IMR-90 (cell line): ENCODE measurements at regions not wholly inside any gene's neighbourhood (a gene's known extent, or its start where the extent isn't known, plus 50 kb on each side); places are given as distances from the start of the nearest gene placed in this dataset.
A peak's percentile ranks its signal among the peaks of the same experiment; 100 is the strongest.

Experiments used
- ATAC-seq: fragments of 200-7000 bp; cut with Tn5 transposase; 2 replicates; pipeline ENCODE4 v1.9.1; 2020; ENCODE audit warnings: low read depth, mild to moderate bottlenecking, moderate library complexity
- BruUV-seq: library from RNA; stranded (reverse); fragments of 400-500 nt; replicated peaks from 2 replicates; lab custom pipeline; 2021; lab: Mats Ljungman, UMichigan
- CTCF ChIA-PET: fragments of 300-600 bp; formaldehyde crosslinking; extraction: SDS; loops from one replicate; lab custom pipeline; 2021; ENCODE audit warnings: antibody characterized with exemption; lab: Yijun Ruan, JAX
- POLR2A ChIA-PET: fragments of 300-600 bp; sonication (Branson Sonifier 250); formaldehyde crosslinking; loops from one replicate; lab custom pipeline; 2022; ENCODE audit warnings: antibody characterized with exemption; ENCODE audit not compliant: unreplicated experiment; lab: Charles Lee
- DNase-seq: peaks from one replicate; pipeline ENCODE4 v3.0.0; 2013
- H2AFZ ChIP-seq: replicated peaks from 2 replicates; pipeline ENCODE3; 2013; ENCODE audit warnings: low read length, mild to moderate bottlenecking; ENCODE audit not compliant: poor library complexity
- H2AK5ac ChIP-seq: 2 replicates; pipeline ENCODE4 v1.6.1; 2013; ENCODE audit warnings: low read depth, low read length, inconsistent platforms
- H2AK9ac ChIP-seq: replicated peaks from 2 replicates; pipeline ENCODE3; 2013; ENCODE audit warnings: mild to moderate bottlenecking, low read depth, low read length, moderate library complexity; ENCODE audit not compliant: poor library complexity
- H2BK120ac ChIP-seq: 2 replicates; pipeline ENCODE4 v1.6.1; 2013; ENCODE audit warnings: low read depth, low read length, inconsistent platforms
- H2BK15ac ChIP-seq: 3 replicates; pipeline ENCODE4 v1.6.1; 2013; ENCODE audit warnings: low read depth, low read length, inconsistent platforms
- H2BK20ac ChIP-seq: 2 replicates; pipeline ENCODE4 v1.6.1; 2013; ENCODE audit warnings: low read depth, mild to moderate bottlenecking, inconsistent platforms, low read length, moderate library complexity
- H2BK5ac ChIP-seq: 2 replicates; pipeline ENCODE4 v1.6.1; 2013; ENCODE audit warnings: mild to moderate bottlenecking, low read depth, low read length, inconsistent platforms; ENCODE audit not compliant: poor library complexity, severe bottlenecking
- H3K14ac ChIP-seq: replicated peaks from 2 replicates; pipeline ENCODE4 v1.6.1; 2013; ENCODE audit warnings: low read depth, low read length, inconsistent platforms
- H3K18ac ChIP-seq: 2 replicates; pipeline ENCODE4 v1.6.1; 2013; ENCODE audit warnings: low read depth, low read length, control low read depth
- H3K23ac ChIP-seq: 2 replicates; pipeline ENCODE4 v1.6.1; 2013; ENCODE audit warnings: low read depth, low read length, inconsistent platforms
- H3K27ac ChIP-seq: 2 replicates; pipeline ENCODE4 v1.5.1; 2013; ENCODE audit warnings: mild to moderate bottlenecking, control low read depth, low read length; ENCODE audit not compliant: insufficient read depth
- H3K27me3 ChIP-seq: 2 replicates; pipeline ENCODE4 v1.6.1; 2013; ENCODE audit warnings: low read length; ENCODE audit not compliant: control insufficient read depth, insufficient read depth
- H3K36me3 ChIP-seq: 2 replicates; pipeline ENCODE4 v1.6.1; 2013; ENCODE audit warnings: low read length, mixed read lengths; ENCODE audit not compliant: control insufficient read depth, insufficient read depth
- H3K4ac ChIP-seq: 2 replicates; pipeline ENCODE4 v1.6.1; 2013; ENCODE audit warnings: low read depth, low read length, inconsistent platforms
- H3K4me1 ChIP-seq: 2 replicates; pipeline ENCODE4 v1.6.1; 2013; ENCODE audit warnings: low read length, mixed read lengths; ENCODE audit not compliant: control insufficient read depth, insufficient read depth
- H3K4me2 ChIP-seq: 2 replicates; pipeline ENCODE4 v1.6.1; 2013; ENCODE audit warnings: low read depth, mild to moderate bottlenecking, control low read depth, low read length, moderate library complexity
- H3K4me3 ChIP-seq: 2 replicates; pipeline ENCODE4 v1.5.1; 2013; ENCODE audit warnings: low read depth, mild to moderate bottlenecking, control low read depth, low read length, moderate library complexity; ENCODE audit not compliant: insufficient read depth
- H3K56ac ChIP-seq: 2 replicates; pipeline ENCODE4 v1.6.1; 2013; ENCODE audit warnings: low read length, inconsistent platforms; ENCODE audit not compliant: insufficient read depth; ENCODE audit errors: extremely low read depth
- H3K79me1 ChIP-seq, 2 experiments: 2 replicates each; pipeline ENCODE4 v1.6.1; 2013; ENCODE audit warnings: low read length in 2 of 2, inconsistent platforms in 1 of 2, low read depth in 1 of 2
- H3K9ac ChIP-seq: 2 replicates; pipeline ENCODE4 v1.6.1; 2013; ENCODE audit warnings: low read depth, low read length, control low read depth
- H3K9me1 ChIP-seq: 2 replicates; pipeline ENCODE4 v1.6.1; 2013; ENCODE audit warnings: low read length, inconsistent platforms; ENCODE audit not compliant: insufficient read depth
- H3K9me3 ChIP-seq: 2 replicates; pipeline ENCODE4 v1.6.1; 2013; ENCODE audit warnings: low read length; ENCODE audit not compliant: control insufficient read depth, insufficient read depth
- H4K20me1 ChIP-seq: 2 replicates; pipeline ENCODE4 v1.6.1; 2013; ENCODE audit warnings: low read length, inconsistent platforms; ENCODE audit not compliant: insufficient read depth
- H4K5ac ChIP-seq: 2 replicates; pipeline ENCODE4 v1.6.1; 2013; ENCODE audit warnings: mild to moderate bottlenecking, low read depth, low read length, control low read depth
- H4K8ac ChIP-seq, 2 experiments: 2 replicates each; pipeline ENCODE4 v1.6.1; 2013; ENCODE audit warnings: low read depth in 2 of 2, low read length in 2 of 2, control low read depth in 1 of 2, inconsistent platforms in 1 of 2
- H4K91ac ChIP-seq: 2 replicates; pipeline ENCODE4 v1.6.1; 2013; ENCODE audit warnings: low read depth, low read length, inconsistent platforms; ENCODE audit not compliant: insufficient read depth
- CEBPB ChIP-seq: IDR thresholded peaks from 2 replicates; pipeline ENCODE4 v1.6.1; 2012; ENCODE audit warnings: low read depth, low read length, improper control_type of control experiment
- SMC3 ChIP-seq: fragments of 150-350 bp; IDR thresholded peaks from 2 replicates; pipeline ENCODE4 v1.6.1; 2016; ENCODE audit warnings: low read depth, mild to moderate bottlenecking, antibody characterized with exemption, low read length, moderate library complexity
- WGBS, 2 experiments: methylation state at CpG; one replicate each; pipeline versions ENCODE4 v1.1.5 to v1.1.7; 2013; ENCODE audit warnings: missing lambda C conversion rate in 2 of 2; ENCODE audit not compliant: insufficient read length in 1 of 2; ENCODE audit errors: extremely low coverage in 2 of 2; 5-methylcytosine and 5-hydroxymethylcytosine counted together
- dilution Hi-C: fragments of 300-500 bp; cut with HindIII; formaldehyde crosslinking; loops from one replicate; pipeline ENCODE4 v1.14.3; 2018; ENCODE audit warnings: low sequenced_read_pairs; ENCODE audit not compliant: unreplicated experiment
- in situ Hi-C: fragments of 300-500 bp; cut with MboI; formaldehyde crosslinking; loops from 3 replicates; pipeline ENCODE4 v1.14.3; 2019; ENCODE audit warnings: low sequenced_read_pairs, inconsistent platforms, mixed read lengths
- intact Hi-C: fragments of 100-400 bp; cut with micrococcal nuclease; formaldehyde crosslinking; loops from 2 replicates; pipeline ENCODE4 v1.10.0; 2022

GRCh38 chrX:109857584-109858228 lies 124.6 kb upstream of the ACSL4 start:
- TF ChIP-seq CEBPB, result peak; percentile 36; the same call in 1 of the 2 replicates
- no peak for TF ChIP-seq SMC3
- H3K4me3 ChIP-seq, result no peak overlapping the region
- H3K9me3 ChIP-seq, result peaks cover 4% of the 10 kb centered on the region
- peak overlapping the region; percentile 69; the same call in 1 of the 2 replicates for H4K91ac ChIP-seq
- ChIA-PET CTCF (interaction anchor here (0.6 to 2.9 kb wide), 12 partner anchors 11 to 163 kb away, joined by 3 to 23 read pairs (median 5); no protein-coding TSS in a partner anchor), POLR2A (no interaction called here)
- peak overlapping the region; percentile 57; the same call in 1 of the 3 replicates for H2BK15ac ChIP-seq
- no peaks in the 10 kb centered on the region for H3K79me1 ChIP-seq
- H3K23ac ChIP-seq, result no peak overlapping the region
- H2BK20ac ChIP-seq, result 0 out of 2 replicates have a peak overlapping the region, but pooled peaks have one; percentile 50
- H2AK5ac ChIP-seq, result no peak overlapping the region
- H4K20me1 ChIP-seq, result no peaks in the 10 kb centered on the region
- peak overlapping the region; percentile 62 for H2BK5ac ChIP-seq
- intact Hi-C loops, result loop anchor here (1.0 kb wide), 2 partner anchors 125 to 144 kb away; no protein-coding TSS in a partner anchor
- H3K27me3 ChIP-seq, result peaks cover 4% of the 10 kb centered on the region; the same call in 1 of the 2 replicates
- no CpG with 5 or more reads among the region's 4 CpGs for WGBS, 2 experiments
- H2AFZ ChIP-seq, result no peak overlapping the region
- H3K27ac ChIP-seq, result peak overlapping the region; percentile 70
- H3K4ac ChIP-seq, result 0 out of 2 replicates have a peak overlapping the region, but pooled peaks have one; percentile 6
- peak overlapping the region; percentile 63; the same call in 1 of the 2 replicates for H2BK120ac ChIP-seq
- no peak overlapping the region for H3K56ac ChIP-seq
- peak; percentile 33 for ATAC-seq
- no TSS peak for BruUV-seq
- no peaks in the 10 kb centered on the region for H3K36me3 ChIP-seq
- H3K9ac ChIP-seq, result no peak overlapping the region
- peak overlapping the region; percentile 25; the same call in 1 of the 2 replicates for H3K4me2 ChIP-seq
- H4K5ac ChIP-seq, result peak overlapping the region; percentile 27; the same call in 1 of the 2 replicates
- no peaks in the 10 kb centered on the region; the same call in 1 of the 2 replicates for H3K4me1 ChIP-seq
- no peaks in the 10 kb centered on the region for H3K9me1 ChIP-seq
- in situ Hi-C loops, result no loop called here
- H3K18ac ChIP-seq, result peak overlapping the region; percentile 48; the same call in 1 of the 2 replicates
- no peak overlapping the region for H2AK9ac ChIP-seq
- H4K8ac ChIP-seq, result peak overlapping the region; percentile 48 to 64; a peak in 3 of 4 replicates
- peak; percentile 52 for DNase-seq
- dilution Hi-C loops, result no loop called here
- peak overlapping the region; percentile 69; the same call in 1 of the 2 replicates for H3K14ac ChIP-seq
